HG02678 (cell line): ENCODE measurements at regions not wholly inside any gene's neighbourhood (a gene's known extent, or its start where the extent isn't known, plus 50 kb on each side); places are given as distances from the start of the nearest gene placed in this dataset.

ENCODE experiments used
- ATAC-seq: cut with Tn5 transposase; IDR thresholded peaks from one replicate; pipeline ENCODE4 v1.9.1; 2021; ENCODE audit warnings: mild to moderate bottlenecking, moderate library complexity; ENCODE audit not compliant: unreplicated experiment

GRCh38 chr18:59086522-59086921 lies 53.2 kb upstream of the SEC11C start:
- ATAC-seq, result no peak

- no peak for ATAC-seq
Observed at GRCh38 chr18:59087391-59087790, 52.3 kb upstream of the SEC11C start.
